C4-2B (cell line): ENCODE measurements at regions not wholly inside any gene's neighbourhood (a gene's known extent, or its start where the extent isn't known, plus 50 kb on each side); places are given as distances from the start of the nearest gene placed in this dataset.

Experiments
- CTCF ChIP-seq: fragments of 450-650 bp; conservative IDR thresholded peaks from 2 replicates; pipeline ENCODE4 v1.5.1; 2017; ENCODE audit warnings: mild to moderate bottlenecking
- ZFX ChIP-seq: fragments of 450-650 bp; IDR thresholded peaks from 2 replicates; pipeline ENCODE4 v1.6.1; 2017

DNA sequence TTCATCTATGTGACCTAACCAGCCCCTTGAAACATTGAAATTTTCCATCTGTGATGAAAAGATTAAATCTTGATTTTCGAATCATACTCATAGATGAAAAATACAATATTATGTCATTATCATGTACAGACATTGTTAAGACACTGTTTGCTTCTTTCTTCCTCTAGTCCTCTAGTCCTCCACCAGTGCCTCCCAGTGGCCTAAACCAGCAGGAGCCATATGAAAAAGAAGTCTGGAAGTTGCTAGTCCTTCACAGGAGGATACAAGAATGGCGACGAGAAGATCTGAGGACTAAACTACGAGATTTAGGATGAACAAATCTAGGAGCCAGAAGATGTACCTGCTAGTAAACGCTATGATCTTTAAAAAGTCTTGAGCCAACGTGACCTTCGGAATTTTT lies 134.1 kb downstream of the SLC17A6 start:
- TF ChIP-seq CTCF (peak; percentile 28), ZFX (no peak)
